H9 (cell line): ENCODE measurements at regions not wholly inside any gene's neighbourhood (a gene's known extent, or its start where the extent isn't known, plus 50 kb on each side); places are given as distances from the start of the nearest gene placed in this dataset.

ENCODE experiments used
- DNase-seq: peaks from one replicate; pipeline ENCODE4 v3.0.0-alpha.2; 2017
- H2AFZ ChIP-seq: one replicate; pipeline ENCODE4 v1.6.1; 2013; ENCODE audit warnings: mild to moderate bottlenecking, low read length, control low read depth, moderate library complexity
- H2AK5ac ChIP-seq: 2 replicates; pipeline ENCODE4 v1.6.1; 2013; ENCODE audit warnings: low read length, control low read depth, mixed read lengths; ENCODE audit not compliant: insufficient read length
- H2BK120ac ChIP-seq: one replicate; pipeline ENCODE4 v1.6.1; 2013; ENCODE audit warnings: low read depth, mild to moderate bottlenecking, low read length, control low read depth, inconsistent platforms; ENCODE audit not compliant: poor library complexity, severe bottlenecking
- H2BK12ac ChIP-seq: 2 replicates; pipeline ENCODE4 v1.6.1; 2013; ENCODE audit warnings: low read length, control low read depth, mixed read lengths, low read depth; ENCODE audit not compliant: insufficient read length
- H2BK15ac ChIP-seq: 2 replicates; pipeline ENCODE4 v1.6.1; 2013; ENCODE audit warnings: low read depth, low read length, control low read depth
- H2BK20ac ChIP-seq: one replicate; pipeline ENCODE4 v1.6.1; 2013; ENCODE audit warnings: low read depth, mild to moderate bottlenecking, low read length, control low read depth, inconsistent platforms; ENCODE audit not compliant: poor library complexity, severe bottlenecking
- H2BK5ac ChIP-seq: 2 replicates; pipeline ENCODE4 v1.6.1; 2013; ENCODE audit warnings: low read length, control low read depth, mixed read lengths; ENCODE audit not compliant: insufficient read length
- H3K14ac ChIP-seq: 2 replicates; pipeline ENCODE4 v1.6.1; 2013; ENCODE audit warnings: low read length, control low read depth; ENCODE audit not compliant: insufficient read depth
- H3K18ac ChIP-seq: 2 replicates; pipeline ENCODE4 v1.6.1; 2013; ENCODE audit warnings: low read depth, mild to moderate bottlenecking, mixed read lengths, low read length, control low read depth; ENCODE audit not compliant: insufficient read length
- H3K23ac ChIP-seq: 2 replicates; pipeline ENCODE4 v1.6.1; 2013; ENCODE audit warnings: low read length, control low read depth, mixed read lengths, low read depth; ENCODE audit not compliant: insufficient read length
- H3K23me2 ChIP-seq: 2 replicates; pipeline ENCODE4 v1.6.1; 2013; ENCODE audit warnings: low read depth, mild to moderate bottlenecking, mixed read lengths, low read length, control low read depth; ENCODE audit not compliant: insufficient read length, poor library complexity, severe bottlenecking
- H3K27ac ChIP-seq: 2 replicates; pipeline ENCODE4 v1.5.1; 2013; ENCODE audit warnings: low read length, control low read depth, mixed read lengths, low read depth; ENCODE audit not compliant: insufficient read length
- H3K27me3 ChIP-seq: 2 replicates; pipeline ENCODE4 v1.6.1; 2013; ENCODE audit warnings: low read length, control low read depth, inconsistent platforms; ENCODE audit not compliant: insufficient read depth
- H3K4ac ChIP-seq: 2 replicates; pipeline ENCODE4 v1.6.1; 2013; ENCODE audit warnings: low read depth, mild to moderate bottlenecking, control low read depth, inconsistent platforms, low read length, moderate library complexity
- H3K4me1 ChIP-seq: 2 replicates; pipeline ENCODE4 v1.6.1; 2013; ENCODE audit warnings: low read length, control low read depth, inconsistent platforms; ENCODE audit not compliant: insufficient read depth
- H3K4me2 ChIP-seq: 2 replicates; pipeline ENCODE4 v1.6.1; 2013; ENCODE audit warnings: low read length, control low read depth, mixed read lengths; ENCODE audit not compliant: insufficient read length, insufficient read depth
- H3K56ac ChIP-seq: 2 replicates; pipeline ENCODE4 v1.6.1; 2013; ENCODE audit warnings: low read depth, mild to moderate bottlenecking, mixed read lengths, low read length, control low read depth; ENCODE audit not compliant: insufficient read length
- H3K79me1 ChIP-seq: 2 replicates; pipeline ENCODE4 v1.6.1; 2013; ENCODE audit warnings: low read depth, mild to moderate bottlenecking, moderate library complexity, low read length, control low read depth, inconsistent platforms; ENCODE audit not compliant: insufficient read depth, poor library complexity, severe bottlenecking
- H3K79me2 ChIP-seq: 2 replicates; pipeline ENCODE4 v1.6.1; 2013; ENCODE audit warnings: low read length, control low read depth, inconsistent platforms; ENCODE audit not compliant: insufficient read depth
- H3K9ac ChIP-seq: 2 replicates; pipeline ENCODE4 v1.6.1; 2013; ENCODE audit warnings: low read length, control low read depth, mixed read lengths; ENCODE audit not compliant: insufficient read length; ENCODE audit errors: extremely low read depth
- H3K9me3 ChIP-seq: one replicate; pipeline ENCODE4 v1.6.1; 2013; ENCODE audit warnings: low read depth, low read length, inconsistent platforms; ENCODE audit not compliant: control insufficient read depth
- H3T11ph ChIP-seq: one replicate; pipeline ENCODE4 v1.6.1; 2013; ENCODE audit warnings: mild to moderate bottlenecking, low read length, control low read depth, inconsistent platforms
- H4K20me1 ChIP-seq: one replicate; pipeline ENCODE4 v1.6.1; 2013; ENCODE audit not compliant: control insufficient read depth, insufficient read length, insufficient read depth
- H4K5ac ChIP-seq: 2 replicates; pipeline ENCODE4 v1.6.1; 2013; ENCODE audit warnings: low read depth, mild to moderate bottlenecking, mixed read lengths, low read length, control low read depth; ENCODE audit not compliant: insufficient read length
- H4K8ac ChIP-seq: replicated peaks from 2 replicates; pipeline ENCODE4 v1.6.1; 2013; ENCODE audit warnings: low read length, control low read depth, mixed read lengths, low read depth; ENCODE audit not compliant: insufficient read length
- H4K91ac ChIP-seq: 2 replicates; pipeline ENCODE4 v1.6.1; 2013; ENCODE audit warnings: low read depth, mild to moderate bottlenecking, moderate library complexity, mixed read lengths, low read length, control low read depth; ENCODE audit not compliant: insufficient read length
- H3K27ac Mint-ChIP-seq, 3 experiments: 2 replicates in 2 of 3; 3 replicates in 1 of 3; pipeline ENCODE4 v1.8.0; 2020 to 2021; ENCODE audit warnings: mixed read lengths in 3 of 3, mild to moderate bottlenecking in 1 of 3, moderate library complexity in 1 of 3
- H3K27me3 Mint-ChIP-seq: 2 replicates; pipeline ENCODE4 v1.8.0; 2021; ENCODE audit warnings: low read depth, mild to moderate bottlenecking, moderate library complexity, mixed read lengths
- H3K36me3 Mint-ChIP-seq, 3 experiments: 2 replicates in 2 of 3; 3 replicates in 1 of 3; pipeline ENCODE4 v1.8.0; 2020 to 2021; ENCODE audit warnings: low read depth in 3 of 3, mixed read lengths in 3 of 3; ENCODE audit not compliant: insufficient read depth in 1 of 3
- H3K4me1 Mint-ChIP-seq, 2 experiments: 2 replicates each; pipeline ENCODE4 v1.8.0; 2020; ENCODE audit warnings: mixed read lengths in 2 of 2
- H3K4me3 Mint-ChIP-seq, 2 experiments: 2 replicates in 1 of 2; 3 replicates in 1 of 2; pipeline ENCODE4 v1.8.0; 2020 to 2021; ENCODE audit warnings: mild to moderate bottlenecking in 2 of 2, mixed read lengths in 2 of 2, moderate library complexity in 1 of 2
- H3K9me3 Mint-ChIP-seq, 2 experiments: 2 replicates in 1 of 2; 3 replicates in 1 of 2; pipeline ENCODE4 v1.8.0; 2020; ENCODE audit warnings: mild to moderate bottlenecking in 2 of 2, mixed read lengths in 2 of 2, moderate library complexity in 1 of 2
- CTCF ChIP-seq: fragments of 200-600 bp; sonication (generic); conservative IDR thresholded peaks from 3 replicates; pipeline ENCODE4 v1.8.0; 2021; ENCODE audit warnings: antibody characterized with exemption, mild to moderate bottlenecking
- WGBS: extraction: QIAGEN DNeasy Blood & Tissue Kit; methylation state at CpG from one replicate; pipeline ENCODE4 v1.1.7; 2013; ENCODE audit warnings: missing lambda C conversion rate, low lambda C conversion rate, mixed read lengths; ENCODE audit not compliant: insufficient read length; ENCODE audit errors: extremely low coverage; 5-methylcytosine and 5-hydroxymethylcytosine counted together

- H3K14ac ChIP-seq, result no peak overlapping the region
- no CpG with 5 or more reads among the region's 2 CpGs for WGBS
- no peaks in the 10 kb centered on the region for H4K20me1 ChIP-seq
- H4K91ac ChIP-seq, result no peak overlapping the region
- no peak overlapping the region for H3T11ph ChIP-seq
- no peaks in the 10 kb centered on the region for H3K4me1 ChIP-seq
- H3K9ac ChIP-seq, result no peak overlapping the region
- no peak overlapping the region for H2BK120ac ChIP-seq
- H3K27ac ChIP-seq, result no peak overlapping the region
- H2BK12ac ChIP-seq, result no peak overlapping the region
- H3K9me3 ChIP-seq, result no peaks in the 10 kb centered on the region
- H3K4ac ChIP-seq, result no peak overlapping the region
- no peak overlapping the region for H2BK20ac ChIP-seq
- Mint-ChIP-seq H3K27me3 (no peaks in the 10 kb centered on the region), H3K27ac (no peak overlapping the region), H3K36me3 (no peaks in the 10 kb centered on the region; a peak in 1 of 7 replicates), H3K4me1 (peaks cover 3% of the 10 kb centered on the region in 2 experiments; a peak in 3 of 4 replicates), H3K4me3 (no peak overlapping the region), H3K9me3 (peaks cover 2 to 51% of the 10 kb centered on the region in 2 experiments; a peak in 4 of 5 replicates)
- H3K27me3 ChIP-seq, result no peaks in the 10 kb centered on the region
- H2BK15ac ChIP-seq, result no peak overlapping the region
- no peak overlapping the region for H4K8ac ChIP-seq
- no peaks in the 10 kb centered on the region for H3K79me2 ChIP-seq
- no peak overlapping the region for H3K23ac ChIP-seq
- no peak overlapping the region for H3K18ac ChIP-seq
- H2BK5ac ChIP-seq, result no peak overlapping the region
- no peak overlapping the region for H4K5ac ChIP-seq
- H3K79me1 ChIP-seq, result no peaks in the 10 kb centered on the region
- TF ChIP-seq CTCF, result no peak
- H3K4me2 ChIP-seq, result no peak overlapping the region
- H2AK5ac ChIP-seq, result no peak overlapping the region
- H3K23me2 ChIP-seq, result no peaks in the 10 kb centered on the region
- no peak overlapping the region for H2AFZ ChIP-seq
- no peak for DNase-seq
- no peak overlapping the region for H3K56ac ChIP-seq
Measured at GRCh38 chrX:118252967-118253366, 92.9 kb upstream of the WDR44 start.
